Heart left ventricle (tissue), 16 donors: ENCODE measurements at regions not wholly inside any gene's neighbourhood (a gene's known extent, or its start where the extent isn't known, plus 50 kb on each side); places are given as distances from the start of the nearest gene placed in this dataset.
"Not testable (repeated sequence)": the region's sequence is repeated elsewhere in the genome, so short reads cannot be mapped to it uniquely, and the experiment has no call there.

ENCODE experiments used
- ATAC-seq, 4 donors: fragments of 200-7000 bp; cut with Tn5 transposase; one replicate each; pipeline ENCODE4 v1.9.1; 2020 to 2022; ENCODE audit warnings: moderate library complexity in 4 of 4, mild to moderate bottlenecking in 3 of 4, moderate number of reproducible peaks in 1 of 4
- DNase-seq, 5 donors: peaks; one replicate each; pipeline ENCODE4 v3.0.0-alpha.2; 2020
- H3K27ac ChIP-seq, 12 donors: fragments of 200-600 bp; sonication (generic) in 4 of 12; one replicate each; pipeline versions ENCODE4 v1.5.0 to v1.8.0; 2016 to 2022; ENCODE audit warnings: mild to moderate bottlenecking in 2 of 12
- H3K27me3 ChIP-seq, 9 donors: fragments of 200-600 bp; sonication (generic) in 2 of 9; one replicate each; pipeline versions ENCODE4 v1.5.1 to v1.8.0; 2016 to 2022; ENCODE audit warnings: mild to moderate bottlenecking in 3 of 9
- H3K36me3 ChIP-seq, 9 donors: fragments of 200-600 bp; sonication (generic) in 2 of 9; one replicate each; pipeline versions ENCODE4 v1.5.0 to v1.8.0; 2018 to 2022; ENCODE audit warnings: mild to moderate bottlenecking in 2 of 9
- H3K4me1 ChIP-seq, 12 donors: fragments of 200-600 bp; sonication (generic) in 4 of 12; one replicate each; pipeline versions ENCODE4 v1.5.0 to v1.8.0; 2016 to 2022; ENCODE audit warnings: mild to moderate bottlenecking in 3 of 12
- H3K4me3 ChIP-seq, 12 donors: fragments of 200-600 bp; sonication (generic) in 4 of 12; one replicate each; pipeline versions ENCODE4 v1.5.0 to v1.8.0; 2017 to 2022; ENCODE audit warnings: mild to moderate bottlenecking in 9 of 12, moderate library complexity in 4 of 12
- H3K9me3 ChIP-seq, 12 donors: fragments of 200-600 bp; sonication (generic) in 4 of 12; one replicate each; pipeline versions ENCODE4 v1.5.0 to v1.8.0; 2016 to 2022; ENCODE audit warnings: mild to moderate bottlenecking in 1 of 12
- CTCF ChIP-seq, 12 donors: fragments of 200-600 bp; sonication (generic) in 4 of 12; IDR thresholded peaks; one replicate each; pipeline versions ENCODE4 v1.5.0 to v1.8.0; 2018 to 2022; ENCODE audit warnings: antibody characterized with exemption in 12 of 12, mild to moderate bottlenecking in 5 of 12
- POLR2A ChIP-seq, 2 donors: fragments of 450-650 bp; IDR thresholded peaks; one replicate each; pipeline ENCODE4 v1.6.1; 2017; ENCODE audit warnings: antibody characterized with exemption in 2 of 2, mild to moderate bottlenecking in 2 of 2, moderate library complexity in 2 of 2
- WGBS, 4 donors: extraction: QIAGEN DNeasy Blood & Tissue Kit in 2 of 4; methylation state at CpG; one replicate each; pipeline versions ENCODE4 v1.1.5 to v1.1.7; 2013 to 2018; 5-methylcytosine and 5-hydroxymethylcytosine counted together
- intact Hi-C, 10 donors: fragments of 100-400 bp; cut with DNase I; formaldehyde crosslinking; loops; one replicate each; pipeline versions ENCODE4 v1.11.1 to v1.14.2; 2022
- donor health status: ischemic (EF 13 %, LVEDD 7.1; RV severe dilation, severe dysfunction).
- donor health status: healthy with polysubstance abuse.
- donor health status: DM: no; HTN: yes; CAD: no.
- donor health status: DM: no; HTN: no; CAD: no.
- donor health status: ischemic (EF 25% LVEDD 6.9; RV normal size, moderate dysfunction).
- donor health status: ischemic (EF 25% LVEDD 5.7; RV mildly dilated, moderate dysfunction).
- donor health status: healthy.
- donor health status: DM: yes; HTN: yes; CAD: no.
- donor health status: ischemic (EF 35%, LVEDD 5.7; RV mildly dilated, moderate dysfunction).
- donor health status: nonischemic (EF 11% LVEDD 7.7; RV severe dilation, severe dysfunction).
- donor health status: DM: yes; HTN: yes; CAD: no.
- donor health status: PGD.
- donor health status: ischemic (EF 29% LVEDD 5.4; RV normal size, mild dysfunction).
- donor health status: nonischemic (EF 23%, LVEDD 6.1; RV moderate dilation, normal function).

DNA sequence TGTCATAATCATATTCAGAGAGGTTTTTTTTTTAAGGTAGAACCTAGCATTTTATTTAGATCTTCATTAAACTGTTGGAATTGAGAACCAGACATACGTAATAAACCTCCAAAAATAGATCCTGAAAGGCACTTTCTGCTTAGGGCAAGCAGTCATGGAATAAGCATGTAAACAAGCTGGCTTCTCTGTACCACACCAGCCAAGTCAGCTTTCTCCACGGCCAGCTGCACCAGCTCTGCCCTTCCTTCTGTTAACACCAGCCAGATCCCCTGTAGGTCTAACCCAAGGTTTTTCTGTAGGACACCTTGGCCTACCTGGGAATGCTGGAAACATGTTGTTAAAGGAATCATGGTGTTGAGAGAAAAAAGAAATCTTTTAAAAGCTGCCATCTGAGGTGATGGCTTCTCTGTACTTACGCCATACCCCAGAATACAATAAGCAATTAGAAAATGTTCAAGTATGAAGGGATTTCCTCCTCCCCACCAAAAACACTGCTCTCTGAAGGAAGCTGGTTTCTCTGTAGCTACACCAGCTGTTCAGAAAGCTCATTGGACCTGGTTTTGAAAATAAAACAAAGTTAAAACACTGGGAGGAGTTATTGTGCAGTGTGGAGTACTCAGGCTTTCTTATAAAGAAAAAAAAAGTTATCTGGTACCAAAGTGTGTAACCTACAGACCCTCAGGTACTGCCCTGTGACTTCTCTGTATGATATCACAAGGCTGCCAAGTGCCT is 54.6 kb upstream of the CCDC80 start:
- H3K36me3 ChIP-seq, H3K4me1 ChIP-seq, H3K27me3 ChIP-seq, H3K4me3 ChIP-seq, H3K9me3 ChIP-seq, intact Hi-C loops, DNase-seq: not testable (repeated sequence)
- H3K27ac ChIP-seq = peak overlapping the region in 1 of 12 donors; percentile 34
- 58 to 61% (median 59%) methylated on average over 3 of the region's 3 CpGs for WGBS, 4 donors
- peak in 1 of 4 donors; percentile 47 for ATAC-seq
- peak in 1 of 12 donors; percentile 19 for TF ChIP-seq CTCF (IDR thresholded peaks at IDR 0.05)

- H3K27me3 ChIP-seq, H3K9me3 ChIP-seq, ATAC-seq, H3K4me3 ChIP-seq, intact Hi-C loops, DNase-seq, H3K4me1 ChIP-seq, H3K36me3 ChIP-seq: not testable (repeated sequence)
- WGBS, 4 donors = 96 to 98% (median 97%) methylated on average over 2 of the region's 2 CpGs
- peak overlapping the region in 1 of 12 donors; percentile 34 for H3K27ac ChIP-seq
Measured at GRCh38 chr3:112694906-112695305, 54.0 kb upstream of the CCDC80 start.

DNA sequence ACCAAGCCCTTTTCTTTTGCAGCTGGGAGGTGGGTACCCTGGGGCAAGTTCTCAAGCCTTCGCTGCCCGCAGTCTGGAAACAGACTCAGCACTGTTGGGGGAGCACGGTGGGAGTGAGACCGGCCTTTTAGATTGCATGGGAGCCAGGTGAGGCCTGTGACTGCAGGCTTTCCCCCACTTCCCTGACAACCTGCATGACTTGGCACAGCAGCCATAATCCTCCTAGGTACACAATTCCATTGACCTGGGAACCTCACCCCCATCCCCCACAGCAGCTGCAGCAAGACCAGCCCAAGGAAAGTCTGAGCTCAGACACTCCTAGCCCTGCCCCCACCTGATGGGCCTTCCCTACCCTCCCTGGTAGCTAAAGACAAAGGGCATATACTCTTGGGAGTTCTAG is 52.2 kb upstream of the CCDC80 start:
- H3K9me3 ChIP-seq = peaks cover 0 to 5% (median 0%) of the 10 kb centered on the region in 12 donors
- H3K4me1 ChIP-seq = peaks cover 0 to 7% (median 0%) of the 10 kb centered on the region in 12 donors
- H3K27me3 ChIP-seq = no peaks in the 10 kb centered on the region
- DNase-seq (no peak), ATAC-seq (no peak)
- intact Hi-C loops = no loop called here
- H3K27ac ChIP-seq = no peak overlapping the region
- WGBS, 4 donors = 91 to 100% (median 96%) methylated on average over 4 of the region's 4 CpGs
- TF ChIP-seq CTCF (IDR thresholded peaks at IDR 0.05) = no peak
- no peak for TF ChIP-seq POLR2A (IDR thresholded peaks at IDR 0.05)
- H3K36me3 ChIP-seq = no peaks in the 10 kb centered on the region
- H3K4me3 ChIP-seq = no peak overlapping the region
